ENCODE measurements at regions not wholly inside any gene's neighbourhood (a gene's known extent, or its start where the extent isn't known, plus 50 kb on each side); places are given as distances from the start of the nearest gene placed in this dataset.

DNA sequence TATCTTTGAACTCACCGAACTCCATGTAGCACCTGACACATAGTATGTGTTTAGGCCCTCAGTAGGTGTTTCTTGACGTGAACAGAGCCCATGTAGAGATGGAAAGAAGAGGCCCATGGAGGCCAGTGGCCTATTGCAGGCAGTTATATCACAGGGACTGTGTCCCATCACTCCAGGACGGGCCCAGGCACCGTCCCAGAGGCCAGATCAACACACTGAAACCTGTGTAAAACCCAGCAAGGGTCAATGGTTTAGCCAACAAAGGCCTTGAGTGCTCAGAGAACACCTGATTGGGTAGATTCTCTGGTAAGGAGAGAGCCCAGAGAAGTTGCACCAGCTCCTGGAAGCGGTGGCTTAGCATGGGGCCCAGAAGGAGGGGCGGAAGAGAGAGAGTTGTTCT lies 82.8 kb downstream of the INHBB start:
- POLR2A ChIA-PET: no interaction called here

GRCh38 chr2:120429586-120430500 lies 83.9 kb downstream of the INHBB start:
- H3K36me3 ChIP-seq (ENCODE audit: control insufficient read depth in 2 of 2, insufficient read depth in 1 of 2, low read length in 2 of 2): no peaks in the 10 kb centered on the region
- TF ChIP-seq ZNF48 (tag by site-specific recombination; IDR thresholded peaks at IDR 0.05) (no peak), ZNF747 (tag by site-specific recombination; IDR thresholded peaks at IDR 0.05) (no peak), ZBTB10 (tag by site-specific recombination; IDR thresholded peaks at IDR 0.05) (no peak), ZNF514 (tag by site-specific recombination; IDR thresholded peaks at IDR 0.05) (no peak), KLF16 (tag by site-specific recombination; IDR thresholded peaks at IDR 0.05) (no peak), ZNF768 (tag by site-specific recombination; IDR thresholded peaks at IDR 0.05) (no peak), ZBTB17 (tag by site-specific recombination; IDR thresholded peaks at IDR 0.05) (peak; percentile 82)
- TF ChIP-seq, protein P1, sequence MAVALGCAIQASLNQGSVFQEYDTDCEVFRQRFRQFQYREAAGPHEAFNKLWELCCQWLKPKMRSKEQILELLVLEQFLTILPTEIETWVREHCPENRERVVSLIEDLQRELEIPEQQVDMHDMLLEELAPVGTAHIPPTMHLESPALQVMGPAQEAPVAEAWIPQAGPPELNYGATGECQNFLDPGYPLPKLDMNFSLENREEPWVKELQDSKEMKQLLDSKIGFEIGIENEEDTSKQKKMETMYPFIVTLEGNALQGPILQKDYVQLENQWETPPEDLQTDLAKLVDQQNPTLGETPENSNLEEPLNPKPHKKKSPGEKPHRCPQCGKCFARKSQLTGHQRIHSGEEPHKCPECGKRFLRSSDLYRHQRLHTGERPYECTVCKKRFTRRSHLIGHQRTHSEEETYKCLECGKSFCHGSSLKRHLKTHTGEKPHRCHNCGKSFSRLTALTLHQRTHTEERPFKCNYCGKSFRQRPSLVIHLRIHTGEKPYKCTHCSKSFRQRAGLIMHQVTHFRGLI (tag by site-specific recombination; IDR thresholded peaks at IDR 0.05): no peak
- CTCF ChIA-PET: interaction anchor here (0.6 to 0.7 kb wide), 2 partner anchors 14 to 642 kb away, joined by 3 to 4 read pairs; no protein-coding TSS in a partner anchor
- no peak overlapping the region for H3K27ac ChIP-seq (ENCODE audit: extremely low read depth, low read depth, low read length)
- H3K9me3 ChIP-seq (ENCODE audit: control insufficient read depth, insufficient read depth, low read depth, low read length): no peaks in the 10 kb centered on the region
- no peak overlapping the region for H3K4me3 ChIP-seq (ENCODE audit: low read depth, low read length)
- no peaks in the 10 kb centered on the region for H3K4me1 ChIP-seq (ENCODE audit: control insufficient read depth, insufficient read depth, low read length)
- POLR2A ChIA-PET: no interaction called here

More for the DNA sequence above, 82.8 kb downstream of the INHBB start:
- CTCF ChIA-PET: no interaction called here
- no peak for TF ChIP-seq TRIM28 (IDR thresholded peaks at IDR 0.05; ENCODE audit: borderline replicate concordance, low read length)
- TF ChIP-seq, protein P2, sequence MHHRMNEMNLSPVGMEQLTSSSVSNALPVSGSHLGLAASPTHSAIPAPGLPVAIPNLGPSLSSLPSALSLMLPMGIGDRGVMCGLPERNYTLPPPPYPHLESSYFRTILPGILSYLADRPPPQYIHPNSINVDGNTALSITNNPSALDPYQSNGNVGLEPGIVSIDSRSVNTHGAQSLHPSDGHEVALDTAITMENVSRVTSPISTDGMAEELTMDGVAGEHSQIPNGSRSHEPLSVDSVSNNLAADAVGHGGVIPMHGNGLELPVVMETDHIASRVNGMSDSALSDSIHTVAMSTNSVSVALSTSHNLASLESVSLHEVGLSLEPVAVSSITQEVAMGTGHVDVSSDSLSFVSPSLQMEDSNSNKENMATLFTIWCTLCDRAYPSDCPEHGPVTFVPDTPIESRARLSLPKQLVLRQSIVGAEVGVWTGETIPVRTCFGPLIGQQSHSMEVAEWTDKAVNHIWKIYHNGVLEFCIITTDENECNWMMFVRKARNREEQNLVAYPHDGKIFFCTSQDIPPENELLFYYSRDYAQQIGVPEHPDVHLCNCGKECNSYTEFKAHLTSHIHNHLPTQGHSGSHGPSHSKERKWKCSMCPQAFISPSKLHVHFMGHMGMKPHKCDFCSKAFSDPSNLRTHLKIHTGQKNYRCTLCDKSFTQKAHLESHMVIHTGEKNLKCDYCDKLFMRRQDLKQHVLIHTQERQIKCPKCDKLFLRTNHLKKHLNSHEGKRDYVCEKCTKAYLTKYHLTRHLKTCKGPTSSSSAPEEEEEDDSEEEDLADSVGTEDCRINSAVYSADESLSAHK (tag by site-specific recombination; IDR thresholded peaks at IDR 0.05): no peak
- TF ChIP-seq ZNF521 (tag by site-specific recombination; IDR thresholded peaks at IDR 0.05): no peak
- no peak for TF ChIP-seq ZBTB49 (tag by site-specific recombination; IDR thresholded peaks at IDR 0.05; ENCODE audit: low read depth)
- no peak for TF ChIP-seq WT1 (tag by site-specific recombination; IDR thresholded peaks at IDR 0.05)
- TF ChIP-seq ZNF114 (tag by site-specific recombination; IDR thresholded peaks at IDR 0.05): no peak
- TF ChIP-seq, protein P3, sequence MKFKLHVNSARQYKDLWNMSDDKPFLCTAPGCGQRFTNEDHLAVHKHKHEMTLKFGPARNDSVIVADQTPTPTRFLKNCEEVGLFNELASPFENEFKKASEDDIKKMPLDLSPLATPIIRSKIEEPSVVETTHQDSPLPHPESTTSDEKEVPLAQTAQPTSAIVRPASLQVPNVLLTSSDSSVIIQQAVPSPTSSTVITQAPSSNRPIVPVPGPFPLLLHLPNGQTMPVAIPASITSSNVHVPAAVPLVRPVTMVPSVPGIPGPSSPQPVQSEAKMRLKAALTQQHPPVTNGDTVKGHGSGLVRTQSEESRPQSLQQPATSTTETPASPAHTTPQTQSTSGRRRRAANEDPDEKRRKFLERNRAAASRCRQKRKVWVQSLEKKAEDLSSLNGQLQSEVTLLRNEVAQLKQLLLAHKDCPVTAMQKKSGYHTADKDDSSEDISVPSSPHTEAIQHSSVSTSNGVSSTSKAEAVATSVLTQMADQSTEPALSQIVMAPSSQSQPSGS (tag by site-specific recombination; IDR thresholded peaks at IDR 0.05; ENCODE audit: low read depth): no peak
- TF ChIP-seq ZNF341 (tag by site-specific recombination; IDR thresholded peaks at IDR 0.05; ENCODE audit: low read depth): no peak
- TF ChIP-seq ZNF792 (tag by site-specific recombination; IDR thresholded peaks at IDR 0.05): no peak
- no peak for TF ChIP-seq ZNF623 (tag by site-specific recombination; IDR thresholded peaks at IDR 0.05)
- TF ChIP-seq ZNF211 (tag by site-specific recombination; IDR thresholded peaks at IDR 0.05; ENCODE audit: low read depth): no peak
- TF ChIP-seq ZNF223 (tag by site-specific recombination; IDR thresholded peaks at IDR 0.05): no peak
- Histone ChIP-seq H3K4me1 (ENCODE audit: control insufficient read depth, insufficient read depth, low read length) (no peaks in the 10 kb centered on the region), H3K9me3 (ENCODE audit: control insufficient read depth, insufficient read depth, low read depth, low read length) (no peaks in the 10 kb centered on the region), H3K27ac (ENCODE audit: extremely low read depth, low read depth, low read length) (no peak overlapping the region), H3K36me3 (ENCODE audit: control insufficient read depth in 2 of 2, insufficient read depth in 1 of 2, low read length in 2 of 2) (no peaks in the 10 kb centered on the region), H3K4me3 (ENCODE audit: low read depth, low read length) (no peak overlapping the region)
